IPS-18a (cell line): ENCODE measurements at regions not wholly inside any gene's neighbourhood (a gene's known extent, or its start where the extent isn't known, plus 50 kb on each side); places are given as distances from the start of the nearest gene placed in this dataset.

Experiments
- H3K27ac ChIP-seq: one replicate; pipeline ENCODE4 v1.5.1; 2013; ENCODE audit warnings: low read length
- H3K27me3 ChIP-seq: one replicate; pipeline ENCODE4 v1.6.1; 2013; ENCODE audit warnings: mild to moderate bottlenecking, low read length; ENCODE audit not compliant: control insufficient read depth, insufficient read depth
- H3K36me3 ChIP-seq: one replicate; pipeline ENCODE4 v1.6.1; 2013; ENCODE audit warnings: low read depth, low read length; ENCODE audit not compliant: control insufficient read depth
- H3K4me1 ChIP-seq: one replicate; pipeline ENCODE4 v1.6.1; 2013; ENCODE audit warnings: low read depth, low read length; ENCODE audit not compliant: control insufficient read depth
- H3K4me3 ChIP-seq: one replicate; pipeline ENCODE4 v1.5.1; 2013; ENCODE audit warnings: low read length
- H3K9ac ChIP-seq: one replicate; pipeline ENCODE4 v1.6.1; 2013; ENCODE audit warnings: mild to moderate bottlenecking, low read length, moderate library complexity
- H3K9me3 ChIP-seq: one replicate; pipeline ENCODE4 v1.6.1; 2013; ENCODE audit warnings: low read depth, low read length; ENCODE audit not compliant: control insufficient read depth

DNA sequence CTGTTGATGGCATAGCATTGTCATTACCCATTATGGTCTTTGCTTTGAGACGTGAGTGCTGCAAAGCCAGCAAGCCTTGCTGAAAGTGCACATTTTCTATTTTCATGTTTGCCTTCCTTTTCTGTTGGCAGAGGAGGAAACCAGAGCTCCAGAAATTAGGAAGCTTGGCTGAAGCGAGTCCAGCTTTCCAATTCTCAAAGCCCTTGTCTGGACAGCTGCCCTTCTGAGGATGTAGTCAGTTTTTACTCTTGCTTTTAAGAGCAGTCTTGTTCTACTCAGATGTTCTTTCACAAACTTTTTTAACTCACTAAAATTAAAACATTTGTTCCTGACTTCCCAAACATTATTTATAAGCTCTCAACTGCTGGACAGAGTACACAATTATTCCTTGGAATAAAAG is 93.8 kb downstream of the ICOS start:
- Histone ChIP-seq H3K4me3 (no peak overlapping the region), H3K27me3 (no peaks in the 10 kb centered on the region), H3K9ac (no peak overlapping the region), H3K4me1 (no peaks in the 10 kb centered on the region), H3K27ac (no peak overlapping the region), H3K9me3 (no peaks in the 10 kb centered on the region), H3K36me3 (no peaks in the 10 kb centered on the region)

DNA sequence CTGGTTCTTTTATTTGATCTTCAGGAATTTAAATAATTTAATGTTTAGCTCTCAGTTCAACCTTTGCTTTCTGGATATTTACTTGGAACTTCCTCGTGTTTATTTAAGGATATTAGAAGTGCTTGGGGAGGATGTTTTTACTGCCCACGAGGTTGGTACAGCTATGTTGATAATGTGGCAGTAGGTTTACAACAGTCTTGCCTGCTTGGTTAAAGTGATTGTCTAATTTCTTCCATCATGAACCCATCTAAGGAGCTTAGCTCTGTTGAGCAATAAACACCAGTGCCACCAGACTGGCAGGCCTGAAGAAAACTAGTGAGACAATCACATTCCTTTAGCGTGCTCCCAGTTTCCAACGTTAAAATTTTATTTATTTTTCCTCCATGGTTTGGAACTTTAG is 94.5 kb downstream of the ICOS start:
- Histone ChIP-seq H3K9me3 (no peaks in the 10 kb centered on the region), H3K36me3 (no peaks in the 10 kb centered on the region), H3K27me3 (no peaks in the 10 kb centered on the region), H3K27ac (no peak overlapping the region), H3K9ac (no peak overlapping the region), H3K4me3 (no peak overlapping the region), H3K4me1 (no peaks in the 10 kb centered on the region)

DNA sequence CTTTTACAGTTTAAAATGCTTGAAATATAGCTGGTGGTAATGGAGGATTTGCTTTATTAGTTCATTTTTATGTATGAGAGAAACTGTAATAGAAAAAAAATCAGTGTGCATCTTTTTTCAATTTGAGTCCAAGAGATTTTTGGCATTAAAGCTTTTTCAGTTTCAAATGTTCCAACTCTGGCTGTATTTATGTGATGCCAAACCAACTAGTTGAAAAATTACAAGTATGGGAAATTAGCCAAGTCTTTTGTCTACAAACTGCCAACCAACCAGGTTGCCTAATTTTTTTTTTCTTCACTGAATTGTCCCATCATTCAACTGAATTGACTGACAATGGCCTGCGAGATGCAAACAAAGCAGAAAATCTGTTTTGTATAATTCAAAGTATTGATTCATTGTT is 95.7 kb downstream of the ICOS start:
- H3K27ac ChIP-seq = no peak overlapping the region
- no peak overlapping the region for H3K9ac ChIP-seq
- H3K4me3 ChIP-seq = no peak overlapping the region
- no peaks in the 10 kb centered on the region for H3K27me3 ChIP-seq
- H3K9me3 ChIP-seq = no peaks in the 10 kb centered on the region
- no peaks in the 10 kb centered on the region for H3K4me1 ChIP-seq
- H3K36me3 ChIP-seq = no peaks in the 10 kb centered on the region

DNA sequence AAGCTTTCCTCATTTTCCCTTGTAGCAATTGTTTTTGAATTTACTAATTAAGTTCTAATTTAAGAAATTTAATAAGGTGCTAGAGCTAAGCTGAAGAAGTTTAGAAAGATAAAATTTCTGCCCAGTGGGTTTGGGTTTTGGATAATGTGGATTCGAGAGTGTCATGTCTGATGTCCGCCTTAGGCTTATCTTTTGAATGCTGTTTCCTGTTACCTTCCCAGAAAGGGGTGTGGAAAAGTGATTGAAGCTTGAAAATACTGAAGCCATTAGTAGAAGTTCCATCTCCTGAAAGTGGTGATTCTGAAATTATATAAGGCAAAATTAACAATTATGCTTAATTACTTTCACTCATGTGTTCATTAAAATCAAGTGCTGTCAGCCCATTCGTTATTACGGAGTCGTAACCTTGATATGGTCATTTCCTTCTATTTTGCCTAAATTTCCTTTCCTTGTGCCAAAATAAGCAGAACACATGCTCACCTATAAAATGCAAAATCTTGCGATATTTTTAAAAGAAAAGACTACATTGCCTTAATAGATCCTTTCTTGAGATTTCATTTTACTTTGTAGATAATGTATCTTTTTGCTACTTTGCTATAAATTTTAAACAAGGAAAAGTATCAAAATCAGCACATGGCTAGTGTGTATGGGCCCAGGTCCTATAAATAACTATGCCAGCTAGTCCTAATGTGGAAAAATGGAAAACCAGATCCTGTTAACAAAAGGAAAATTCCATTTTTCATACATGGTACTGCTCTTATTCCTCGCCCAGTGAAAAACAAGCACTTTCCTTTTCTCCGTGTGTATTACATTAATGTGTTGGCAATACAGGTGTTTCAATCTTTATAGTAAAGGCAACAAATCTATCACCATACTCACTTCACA is 97.3 kb downstream of the ICOS start:
- Histone ChIP-seq H3K4me3 (no peak overlapping the region), H3K9ac (no peak overlapping the region), H3K27ac (no peak overlapping the region), H3K36me3 (no peaks in the 10 kb centered on the region), H3K4me1 (no peaks in the 10 kb centered on the region), H3K27me3 (no peaks in the 10 kb centered on the region), H3K9me3 (no peaks in the 10 kb centered on the region)

DNA sequence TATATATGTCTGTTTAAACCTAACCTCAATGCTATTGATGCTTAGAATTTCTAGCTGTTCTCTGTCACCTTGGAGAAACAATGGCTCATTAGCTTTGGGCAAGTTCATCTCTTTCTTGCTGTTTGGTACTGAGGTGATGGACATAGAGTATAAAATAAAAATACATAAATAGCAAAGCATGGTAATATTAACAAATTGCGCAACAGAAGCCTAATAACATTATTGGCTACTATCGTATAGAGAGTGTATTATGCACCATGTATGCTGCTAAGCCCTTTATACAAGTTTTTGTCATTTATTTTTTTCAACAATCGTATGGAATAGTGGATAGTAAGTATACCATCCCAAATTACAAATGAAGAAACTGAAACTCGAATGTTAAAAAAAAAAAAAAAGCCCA is 100.1 kb downstream of the ICOS start:
- Histone ChIP-seq H3K27me3 (no peaks in the 10 kb centered on the region), H3K4me1 (no peaks in the 10 kb centered on the region), H3K27ac (no peak overlapping the region), H3K4me3 (no peak overlapping the region), H3K9me3 (no peaks in the 10 kb centered on the region), H3K9ac (no peak overlapping the region), H3K36me3 (no peaks in the 10 kb centered on the region)

DNA sequence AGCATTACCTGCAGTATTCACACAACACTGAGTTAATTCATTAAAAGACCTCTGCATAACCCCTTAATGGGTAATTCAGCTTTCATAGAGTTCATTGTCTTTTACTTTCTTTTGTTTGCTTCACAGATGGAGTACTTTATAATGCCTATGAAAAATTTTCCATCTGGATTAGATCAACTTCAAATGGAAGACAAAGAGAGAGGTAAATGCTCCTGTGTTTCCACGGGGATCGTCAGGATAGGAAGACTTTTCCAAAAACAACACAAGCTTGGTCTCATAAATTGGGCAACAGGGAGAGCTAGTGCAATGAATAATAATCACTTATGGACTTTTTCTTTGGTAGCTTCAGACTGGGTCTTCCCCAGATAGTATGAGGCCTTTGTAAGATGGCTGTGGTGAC is 100.7 kb downstream of the ICOS start:
- Histone ChIP-seq H3K27ac (no peak overlapping the region), H3K36me3 (no peaks in the 10 kb centered on the region), H3K9me3 (no peaks in the 10 kb centered on the region), H3K4me1 (no peaks in the 10 kb centered on the region), H3K9ac (no peak overlapping the region), H3K27me3 (no peaks in the 10 kb centered on the region), H3K4me3 (no peak overlapping the region)

DNA sequence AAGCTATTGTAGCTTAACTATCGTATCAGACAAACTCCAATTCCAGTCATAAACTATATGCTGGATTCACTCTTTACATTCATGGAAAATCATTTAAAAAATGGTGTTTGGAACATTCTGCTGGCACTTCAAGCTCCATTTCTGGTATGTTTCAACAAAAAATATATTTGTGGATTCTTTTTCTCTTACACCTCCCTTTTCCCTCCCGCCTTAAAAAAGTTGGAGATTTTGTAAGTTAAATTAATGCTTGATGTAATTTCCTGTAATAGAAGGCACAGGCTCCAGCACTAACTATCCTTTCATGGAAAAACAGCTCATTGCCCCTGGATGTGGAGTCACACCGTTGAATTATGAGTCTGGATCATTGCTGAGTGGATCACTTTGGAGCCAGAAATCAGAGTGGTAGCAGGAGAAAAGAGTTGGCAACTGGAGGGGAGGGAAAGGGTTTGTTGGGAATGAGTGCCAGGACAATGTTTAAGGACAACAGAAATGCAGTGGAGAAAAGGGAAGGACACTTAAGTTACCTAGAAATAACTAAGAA is 102.8 kb downstream of the ICOS start:
- no peaks in the 10 kb centered on the region for H3K9me3 ChIP-seq
- H3K36me3 ChIP-seq = no peaks in the 10 kb centered on the region
- no peaks in the 10 kb centered on the region for H3K4me1 ChIP-seq
- no peak overlapping the region for H3K27ac ChIP-seq
- no peaks in the 10 kb centered on the region for H3K27me3 ChIP-seq
- H3K4me3 ChIP-seq = no peak overlapping the region
- H3K9ac ChIP-seq = no peak overlapping the region

DNA sequence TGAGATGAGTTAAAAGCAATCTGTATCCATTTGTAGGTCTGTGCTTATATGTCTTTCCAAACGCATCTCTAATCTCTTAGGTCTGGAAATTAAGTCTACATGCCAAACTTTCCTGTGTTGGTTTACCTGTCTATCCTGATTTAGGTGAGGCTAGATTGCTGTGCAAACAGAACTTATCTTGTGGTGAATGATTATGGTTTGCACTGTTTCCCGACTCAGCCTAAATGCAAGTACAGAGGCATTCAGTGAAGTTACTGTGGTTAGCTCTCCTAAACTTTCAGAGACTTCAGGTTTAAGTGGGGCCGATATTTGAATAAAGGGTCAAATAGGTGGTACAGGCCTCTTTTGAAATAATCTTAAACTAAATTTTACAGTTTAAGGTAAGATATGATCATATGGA is 103.5 kb downstream of the ICOS start:
- Histone ChIP-seq H3K4me3 (no peak overlapping the region), H3K36me3 (no peaks in the 10 kb centered on the region), H3K27me3 (no peaks in the 10 kb centered on the region), H3K9me3 (no peaks in the 10 kb centered on the region), H3K9ac (no peak overlapping the region), H3K4me1 (no peaks in the 10 kb centered on the region), H3K27ac (no peak overlapping the region)

DNA sequence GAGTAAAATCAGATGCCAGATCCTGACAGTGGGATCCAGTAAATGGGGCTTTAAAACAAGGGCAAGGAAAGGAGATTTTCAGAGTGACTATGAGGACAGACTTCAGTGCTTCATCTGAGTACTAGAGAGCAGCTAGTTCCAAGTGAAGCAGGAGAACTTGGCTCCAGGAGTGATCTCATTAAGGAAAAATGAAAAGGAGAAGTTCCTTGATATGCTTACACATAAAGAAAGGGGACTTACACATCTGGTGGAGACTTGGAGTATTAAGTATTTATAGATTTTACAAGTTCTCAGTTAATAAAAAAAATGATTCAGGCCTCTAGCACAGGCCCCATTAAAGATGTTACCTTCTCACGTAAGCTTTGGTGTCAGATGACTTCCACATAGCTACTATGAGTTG is 105.8 kb downstream of the ICOS start:
- H3K9me3 ChIP-seq = no peaks in the 10 kb centered on the region
- H3K36me3 ChIP-seq = no peaks in the 10 kb centered on the region
- H3K9ac ChIP-seq = no peak overlapping the region
- no peak overlapping the region for H3K27ac ChIP-seq
- no peaks in the 10 kb centered on the region for H3K4me1 ChIP-seq
- no peak overlapping the region for H3K4me3 ChIP-seq
- H3K27me3 ChIP-seq = no peaks in the 10 kb centered on the region

DNA sequence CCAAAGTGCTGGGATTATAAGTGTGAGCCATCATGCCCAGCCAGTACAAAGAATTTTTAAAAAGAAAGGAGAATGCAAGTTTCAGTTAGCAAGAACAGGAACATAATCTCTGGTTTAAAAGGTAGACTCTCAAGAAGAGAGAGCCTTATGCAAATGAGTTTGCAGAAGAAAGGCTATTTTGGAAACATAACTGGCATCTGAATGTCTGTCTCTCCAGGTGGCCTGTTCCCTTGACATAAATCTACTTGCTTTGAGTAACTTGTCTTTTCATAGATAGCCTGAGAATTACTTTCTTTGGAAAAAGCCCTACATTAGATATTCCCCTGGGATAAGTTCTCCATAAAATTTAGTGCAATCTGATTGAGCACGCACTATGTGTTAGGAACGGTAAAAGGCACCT is 109.6 kb downstream of the ICOS start:
- no peak overlapping the region for H3K27ac ChIP-seq
- no peak overlapping the region for H3K9ac ChIP-seq
- H3K4me3 ChIP-seq = no peak overlapping the region
- H3K36me3 ChIP-seq = no peaks in the 10 kb centered on the region
- H3K4me1 ChIP-seq = no peaks in the 10 kb centered on the region
- H3K27me3 ChIP-seq = no peaks in the 10 kb centered on the region
- no peaks in the 10 kb centered on the region for H3K9me3 ChIP-seq

DNA sequence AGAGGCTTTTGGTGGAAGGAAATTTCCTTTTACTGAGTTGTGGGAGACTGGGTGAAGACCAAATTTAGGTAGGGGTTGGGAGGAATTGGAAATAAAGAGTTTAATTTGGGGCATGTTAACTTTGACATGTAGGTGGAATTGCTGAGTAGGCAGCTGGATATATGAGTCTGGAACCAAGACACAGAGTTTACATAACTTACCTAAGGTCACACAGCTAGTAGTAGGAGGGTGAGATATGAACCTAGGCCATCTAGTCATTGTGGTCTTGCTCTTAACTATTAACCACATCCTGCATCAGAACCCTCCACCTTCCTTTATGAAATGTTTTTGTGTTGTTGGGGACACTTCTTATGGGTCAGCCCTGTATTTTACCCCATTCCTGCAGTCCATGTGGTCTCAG is 113.1 kb downstream of the ICOS start:
- H3K9me3 ChIP-seq = no peaks in the 10 kb centered on the region
- no peaks in the 10 kb centered on the region for H3K27me3 ChIP-seq
- H3K4me3 ChIP-seq = no peak overlapping the region
- H3K27ac ChIP-seq = no peak overlapping the region
- no peaks in the 10 kb centered on the region for H3K4me1 ChIP-seq
- no peaks in the 10 kb centered on the region for H3K36me3 ChIP-seq
- H3K9ac ChIP-seq = no peak overlapping the region

DNA sequence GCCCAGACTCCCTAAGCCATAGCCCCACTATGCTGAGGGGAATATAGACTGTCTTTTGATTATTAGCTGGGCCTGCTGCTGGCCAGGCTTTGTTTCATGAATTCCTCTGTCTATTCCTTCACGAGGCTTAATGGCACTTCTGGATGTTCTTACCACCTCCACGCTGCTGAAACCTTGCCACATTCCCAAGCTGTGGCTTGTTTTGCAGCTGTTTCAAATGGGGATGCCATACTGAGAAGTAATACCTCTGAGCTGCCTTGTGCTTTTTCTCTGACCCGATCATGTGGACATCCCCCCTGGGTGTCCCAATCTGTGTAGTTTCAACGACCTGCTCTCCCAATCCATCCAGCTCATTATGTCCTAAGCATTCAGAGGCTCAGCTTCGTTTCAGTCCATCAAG is 114.1 kb downstream of the ICOS start:
- Histone ChIP-seq H3K4me1 (no peaks in the 10 kb centered on the region), H3K9ac (no peak overlapping the region)

More for the DNA sequence above, 114.1 kb downstream of the ICOS start:
- H3K9me3 ChIP-seq = no peaks in the 10 kb centered on the region
- no peaks in the 10 kb centered on the region for H3K36me3 ChIP-seq
- no peaks in the 10 kb centered on the region for H3K27me3 ChIP-seq
- H3K4me3 ChIP-seq = no peak overlapping the region
- H3K27ac ChIP-seq = no peak overlapping the region
